GM12878 (cell line): ENCODE measurements at regions not wholly inside any gene's neighbourhood (a gene's known extent, or its start where the extent isn't known, plus 50 kb on each side); places are given as distances from the start of the nearest gene placed in this dataset.

Experiments used
- ATAC-seq: fragments of 200-7000 bp; cut with Tn5 transposase; 3 replicates; pipeline ENCODE4 v1.9.1; 2020; ENCODE audit warnings: mild to moderate bottlenecking, moderate library complexity
- BruUV-seq: library from RNA; stranded (reverse); fragments of 400-500 nt; replicated peaks from 2 replicates; lab custom pipeline; 2021; lab: Mats Ljungman, UMichigan
- CTCF ChIA-PET: fragments of 300-600 bp; sonication (Branson Sonifier 250); formaldehyde crosslinking; extraction: SDS; loops from one replicate; lab custom pipeline; 2021; ENCODE audit warnings: inconsistent platforms; lab: Yijun Ruan, JAX
- POLR2A ChIA-PET: fragments of 350-600 bp; formaldehyde crosslinking; extraction: SDS; loops from one replicate; lab custom pipeline; 2021; ENCODE audit warnings: inconsistent platforms; lab: Charles Lee
- RAD21 ChIA-PET: fragments of 300-600 bp; sonication (Branson Sonifier 250); formaldehyde crosslinking; loops from one replicate; lab custom pipeline; 2023; ENCODE audit warnings: antibody characterized with exemption; ENCODE audit not compliant: unreplicated experiment; lab: Charles Lee
- SMC1A ChIA-PET: fragments of 300-600 bp; sonication (Branson Sonifier 250); formaldehyde crosslinking; loops from one replicate; lab custom pipeline; 2023; ENCODE audit not compliant: unreplicated experiment, uncharacterized antibody; lab: Charles Lee
- DNase-seq: peaks from one replicate; pipeline ENCODE4 v3.0.0-alpha.2; 2011; ENCODE audit warnings: low read depth, low spot score
- FAIRE-seq: peaks from 3 replicates; lab custom pipeline; 2011; peaks lifted over from hg19 to GRCh38; lab: Jason Lieb, UNC
- H2AFZ ChIP-seq: 2 replicates; pipeline ENCODE4 v1.6.0; 2011; ENCODE audit warnings: low read depth, low read length, control low read depth; ENCODE audit not compliant: control insufficient read depth
- H3K27ac ChIP-seq: 2 replicates; pipeline ENCODE4 v1.5.1; 2011; ENCODE audit warnings: control low read depth; ENCODE audit not compliant: control insufficient read depth, insufficient read depth
- H3K27me3 ChIP-seq, 2 experiments: replicated peaks in 1 of 2; 2 replicates each; pipeline versions ENCODE4 v1.6.0 to v1.6.1; 2011; ENCODE audit warnings: low read length in 1 of 2; ENCODE audit not compliant: control insufficient read depth in 2 of 2, insufficient read depth in 2 of 2
- H3K36me3 ChIP-seq, 2 experiments: 2 replicates each; pipeline ENCODE4 v1.5.1; 2011; ENCODE audit warnings: low read length in 1 of 2; ENCODE audit not compliant: control insufficient read depth in 2 of 2, insufficient read depth in 2 of 2
- H3K4me1 ChIP-seq: 2 replicates; pipeline ENCODE4 v1.6.1; 2011; ENCODE audit warnings: mild to moderate bottlenecking, low read length, moderate library complexity, mixed read lengths; ENCODE audit not compliant: control insufficient read depth, insufficient read depth
- H3K4me2 ChIP-seq: 2 replicates; pipeline ENCODE4 v1.6.0; 2011; ENCODE audit warnings: control low read depth; ENCODE audit not compliant: control insufficient read depth, insufficient read depth
- H3K4me3 ChIP-seq: fragments of 200-600 bp; sonication (generic); 2 replicates; pipeline ENCODE4 v1.5.1; 2016
- H3K79me2 ChIP-seq: 2 replicates; pipeline ENCODE4 v1.6.0; 2011; ENCODE audit warnings: low read length; ENCODE audit not compliant: control insufficient read depth, insufficient read depth
- H3K9ac ChIP-seq: 2 replicates; pipeline ENCODE4 v1.8.0; 2011; ENCODE audit warnings: low read length, control low read depth, mixed read lengths; ENCODE audit not compliant: control insufficient read depth, insufficient read depth
- H3K9me3 ChIP-seq: replicated peaks from 3 replicates; pipeline ENCODE4 v1.5.1; 2011; ENCODE audit warnings: mild to moderate bottlenecking, low read length; ENCODE audit not compliant: control insufficient read depth, insufficient read depth
- H4K20me1 ChIP-seq: 2 replicates; pipeline ENCODE4 v1.6.0; 2011; ENCODE audit not compliant: control insufficient read depth, insufficient read depth
- CBFB ChIP-seq: IDR thresholded peaks from 2 replicates; pipeline ENCODE4 v1.6.1; 2016; ENCODE audit warnings: antibody characterized with exemption, low read depth
- CBX5 ChIP-seq: sonication (generic); IDR thresholded peaks from 2 replicates; pipeline ENCODE4 v1.6.1; 2016; ENCODE audit warnings: low read depth, moderate library complexity, mild to moderate bottlenecking, inconsistent platforms
- EGR1 ChIP-seq, 2 experiments: IDR thresholded peaks; 1 replicate in 1 of 2; 2 replicates in 1 of 2; pipeline ENCODE4 v1.6.1; 2011 to 2012; ENCODE audit warnings: low read depth in 2 of 2, low read length in 2 of 2, borderline replicate concordance in 1 of 2, mild to moderate bottlenecking in 1 of 2, moderate library complexity in 1 of 2
- HDGF ChIP-seq: fragments of 450-650 bp; IDR thresholded peaks from 2 replicates; pipeline ENCODE4 v1.6.1; 2016; ENCODE audit warnings: antibody characterized with exemption
- KAT2A ChIP-seq: conservative IDR thresholded peaks from 2 replicates; pipeline ENCODE4 v1.6.1; 2011; ENCODE audit warnings: low read depth, low read length; ENCODE audit not compliant: control insufficient read depth
- MTA3 ChIP-seq: IDR thresholded peaks from 2 replicates; pipeline ENCODE4 v1.6.1; 2012; ENCODE audit warnings: low read length, inconsistent platforms, borderline replicate concordance
- NFIC ChIP-seq: IDR thresholded peaks from 2 replicates; pipeline ENCODE4 v1.6.1; 2012; ENCODE audit warnings: low read depth, mild to moderate bottlenecking, inconsistent platforms, low read length, moderate library complexity
- NFXL1 ChIP-seq: fragments of 450-650 bp; IDR thresholded peaks from 2 replicates; pipeline ENCODE4 v1.6.1; 2017; ENCODE audit warnings: antibody characterized with exemption, mild to moderate bottlenecking, borderline replicate concordance
- POLR2A ChIP-seq: IDR thresholded peaks from 2 replicates; pipeline ENCODE4 v1.6.1; 2011; ENCODE audit warnings: low read depth, mild to moderate bottlenecking, low read length
- RCOR1 ChIP-seq: conservative IDR thresholded peaks from 2 replicates; pipeline ENCODE4 v1.6.1; 2012; ENCODE audit warnings: low read depth, low read length, improper control_type of control experiment
- RFX5 ChIP-seq: IDR thresholded peaks from 2 replicates; pipeline ENCODE4 v1.6.1; 2011; ENCODE audit warnings: low read depth, low read length, improper control_type of control experiment
- ZNF384 ChIP-seq: IDR thresholded peaks from 2 replicates; pipeline ENCODE4 v1.6.1; 2012; ENCODE audit warnings: low read depth, mild to moderate bottlenecking, low read length, improper control_type of control experiment, borderline replicate concordance
- WGBS: methylation state at CpG from one replicate; pipeline ENCODE4 v1.1.6; 2016; ENCODE audit warnings: low lambda C conversion rate; ENCODE audit not compliant: insufficient replicate concordance, insufficient coverage; ENCODE audit errors: missing lambda C conversion rate; 5-methylcytosine and 5-hydroxymethylcytosine counted together
- in situ Hi-C: fragments of 300-500 bp; cut with MboI; formaldehyde crosslinking; loops from 9 replicates; pipeline ENCODE4 v1.14.3; 2018; ENCODE audit warnings: mixed read lengths
- intact Hi-C: fragments of 100-400 bp; cut with micrococcal nuclease; formaldehyde crosslinking; loops from one replicate; pipeline ENCODE4 v1.14.2; 2022; ENCODE audit not compliant: unreplicated experiment
- TF ChIP-seq, protein P1 (sequence below): fragments of 150-350 bp; IDR thresholded peaks from 2 replicates; pipeline ENCODE4 v1.6.1; 2016; ENCODE audit warnings: low read depth, low read length
- TF ChIP-seq, protein P2 (sequence below): IDR thresholded peaks from 2 replicates; pipeline ENCODE4 v1.6.1; 2012; ENCODE audit warnings: improper control_type of control experiment, low read depth, low read length; ENCODE audit not compliant: insufficient replicate concordance

DNA sequence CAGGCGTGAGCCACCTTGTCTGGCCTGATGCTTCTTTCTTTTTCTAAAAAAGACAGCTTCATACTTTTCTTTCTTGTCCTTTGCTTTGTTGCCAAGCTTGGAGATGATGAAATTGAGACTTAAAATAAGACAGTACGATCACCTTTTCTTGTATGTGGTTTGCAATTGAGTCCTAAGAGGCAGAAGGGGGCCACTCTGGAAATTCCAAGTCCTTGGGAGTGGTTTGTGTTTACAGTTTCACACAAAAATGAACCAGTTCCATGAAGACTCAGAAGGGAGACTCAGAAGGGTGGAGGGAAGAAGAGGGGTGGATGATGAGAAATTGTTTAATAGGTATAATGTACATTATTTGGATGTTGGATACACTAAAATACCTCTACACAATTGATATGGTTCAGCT, 70.7 kb upstream of the TNS3 start:
- in situ Hi-C loops, result no loop called here
- 78% methylated on average over 2 of the region's 2 CpGs for WGBS
- Histone ChIP-seq H3K9me3 (no peaks in the 10 kb centered on the region), H2AFZ (no peak overlapping the region), H3K79me2 (no peaks in the 10 kb centered on the region), H3K9ac (no peak overlapping the region), H3K36me3 (no peaks in the 10 kb centered on the region), H3K27ac (no peak overlapping the region), H4K20me1 (no peaks in the 10 kb centered on the region), H3K4me2 (no peak overlapping the region), H3K4me3 (no peak overlapping the region), H3K27me3 (no peaks in the 10 kb centered on the region), H3K4me1 (no peaks in the 10 kb centered on the region; the same call in 1 of the 2 replicates)
- ChIA-PET POLR2A (no interaction called here), CTCF (no interaction called here), SMC1A (interaction anchor here (0.7 to 1.0 kb wide), 2 partner anchors 12 to 214 kb away, joined by 3 read pairs; no protein-coding TSS in a partner anchor), RAD21 (no interaction called here)
- BruUV-seq, result no TSS peak
- TF ChIP-seq NFXL1, result no peak
- no peak for TF ChIP-seq MTA3
- no peak for TF ChIP-seq CBX5
- no peak for TF ChIP-seq RCOR1
- TF ChIP-seq CBFB, result no peak
- TF ChIP-seq HDGF, result no peak
- TF ChIP-seq, protein P1, sequence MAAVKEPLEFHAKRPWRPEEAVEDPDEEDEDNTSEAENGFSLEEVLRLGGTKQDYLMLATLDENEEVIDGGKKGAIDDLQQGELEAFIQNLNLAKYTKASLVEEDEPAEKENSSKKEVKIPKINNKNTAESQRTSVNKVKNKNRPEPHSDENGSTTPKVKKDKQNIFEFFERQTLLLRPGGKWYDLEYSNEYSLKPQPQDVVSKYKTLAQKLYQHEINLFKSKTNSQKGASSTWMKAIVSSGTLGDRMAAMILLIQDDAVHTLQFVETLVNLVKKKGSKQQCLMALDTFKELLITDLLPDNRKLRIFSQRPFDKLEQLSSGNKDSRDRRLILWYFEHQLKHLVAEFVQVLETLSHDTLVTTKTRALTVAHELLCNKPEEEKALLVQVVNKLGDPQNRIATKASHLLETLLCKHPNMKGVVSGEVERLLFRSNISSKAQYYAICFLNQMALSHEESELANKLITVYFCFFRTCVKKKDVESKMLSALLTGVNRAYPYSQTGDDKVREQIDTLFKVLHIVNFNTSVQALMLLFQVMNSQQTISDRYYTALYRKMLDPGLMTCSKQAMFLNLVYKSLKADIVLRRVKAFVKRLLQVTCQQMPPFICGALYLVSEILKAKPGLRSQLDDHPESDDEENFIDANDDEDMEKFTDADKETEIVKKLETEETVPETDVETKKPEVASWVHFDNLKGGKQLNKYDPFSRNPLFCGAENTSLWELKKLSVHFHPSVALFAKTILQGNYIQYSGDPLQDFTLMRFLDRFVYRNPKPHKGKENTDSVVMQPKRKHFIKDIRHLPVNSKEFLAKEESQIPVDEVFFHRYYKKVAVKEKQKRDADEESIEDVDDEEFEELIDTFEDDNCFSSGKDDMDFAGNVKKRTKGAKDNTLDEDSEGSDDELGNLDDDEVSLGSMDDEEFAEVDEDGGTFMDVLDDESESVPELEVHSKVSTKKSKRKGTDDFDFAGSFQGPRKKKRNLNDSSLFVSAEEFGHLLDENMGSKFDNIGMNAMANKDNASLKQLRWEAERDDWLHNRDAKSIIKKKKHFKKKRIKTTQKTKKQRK, result no peak
- no peak for TF ChIP-seq POLR2A
- no peak for TF ChIP-seq NFIC
- TF ChIP-seq, protein P2, sequence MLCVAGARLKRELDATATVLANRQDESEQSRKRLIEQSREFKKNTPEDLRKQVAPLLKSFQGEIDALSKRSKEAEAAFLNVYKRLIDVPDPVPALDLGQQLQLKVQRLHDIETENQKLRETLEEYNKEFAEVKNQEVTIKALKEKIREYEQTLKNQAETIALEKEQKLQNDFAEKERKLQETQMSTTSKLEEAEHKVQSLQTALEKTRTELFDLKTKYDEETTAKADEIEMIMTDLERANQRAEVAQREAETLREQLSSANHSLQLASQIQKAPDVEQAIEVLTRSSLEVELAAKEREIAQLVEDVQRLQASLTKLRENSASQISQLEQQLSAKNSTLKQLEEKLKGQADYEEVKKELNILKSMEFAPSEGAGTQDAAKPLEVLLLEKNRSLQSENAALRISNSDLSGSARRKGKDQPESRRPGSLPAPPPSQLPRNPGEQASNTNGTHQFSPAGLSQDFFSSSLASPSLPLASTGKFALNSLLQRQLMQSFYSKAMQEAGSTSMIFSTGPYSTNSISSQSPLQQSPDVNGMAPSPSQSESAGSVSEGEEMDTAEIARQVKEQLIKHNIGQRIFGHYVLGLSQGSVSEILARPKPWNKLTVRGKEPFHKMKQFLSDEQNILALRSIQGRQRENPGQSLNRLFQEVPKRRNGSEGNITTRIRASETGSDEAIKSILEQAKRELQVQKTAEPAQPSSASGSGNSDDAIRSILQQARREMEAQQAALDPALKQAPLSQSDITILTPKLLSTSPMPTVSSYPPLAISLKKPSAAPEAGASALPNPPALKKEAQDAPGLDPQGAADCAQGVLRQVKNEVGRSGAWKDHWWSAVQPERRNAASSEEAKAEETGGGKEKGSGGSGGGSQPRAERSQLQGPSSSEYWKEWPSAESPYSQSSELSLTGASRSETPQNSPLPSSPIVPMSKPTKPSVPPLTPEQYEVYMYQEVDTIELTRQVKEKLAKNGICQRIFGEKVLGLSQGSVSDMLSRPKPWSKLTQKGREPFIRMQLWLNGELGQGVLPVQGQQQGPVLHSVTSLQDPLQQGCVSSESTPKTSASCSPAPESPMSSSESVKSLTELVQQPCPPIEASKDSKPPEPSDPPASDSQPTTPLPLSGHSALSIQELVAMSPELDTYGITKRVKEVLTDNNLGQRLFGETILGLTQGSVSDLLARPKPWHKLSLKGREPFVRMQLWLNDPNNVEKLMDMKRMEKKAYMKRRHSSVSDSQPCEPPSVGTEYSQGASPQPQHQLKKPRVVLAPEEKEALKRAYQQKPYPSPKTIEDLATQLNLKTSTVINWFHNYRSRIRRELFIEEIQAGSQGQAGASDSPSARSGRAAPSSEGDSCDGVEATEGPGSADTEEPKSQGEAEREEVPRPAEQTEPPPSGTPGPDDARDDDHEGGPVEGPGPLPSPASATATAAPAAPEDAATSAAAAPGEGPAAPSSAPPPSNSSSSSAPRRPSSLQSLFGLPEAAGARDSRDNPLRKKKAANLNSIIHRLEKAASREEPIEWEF, result no peak
- TF ChIP-seq EGR1 (IDR thresholded peaks at IDR 0.05; ENCODE audit: borderline replicate concordance in 1 of 2, low read depth in 2 of 2, low read length in 2 of 2), result no peak
- TF ChIP-seq ZNF384, result no peak
- no peak for TF ChIP-seq RFX5
- TF ChIP-seq KAT2A, result no peak
- no peak for DNase-seq
- ATAC-seq, result no peak
- FAIRE-seq, result no peak
- intact Hi-C loops, result no loop called here
